ENCODE measurements at regions not wholly inside any gene's neighbourhood (a gene's known extent, or its start where the extent isn't known, plus 50 kb on each side); places are given as distances from the start of the nearest gene placed in this dataset.

DNA sequence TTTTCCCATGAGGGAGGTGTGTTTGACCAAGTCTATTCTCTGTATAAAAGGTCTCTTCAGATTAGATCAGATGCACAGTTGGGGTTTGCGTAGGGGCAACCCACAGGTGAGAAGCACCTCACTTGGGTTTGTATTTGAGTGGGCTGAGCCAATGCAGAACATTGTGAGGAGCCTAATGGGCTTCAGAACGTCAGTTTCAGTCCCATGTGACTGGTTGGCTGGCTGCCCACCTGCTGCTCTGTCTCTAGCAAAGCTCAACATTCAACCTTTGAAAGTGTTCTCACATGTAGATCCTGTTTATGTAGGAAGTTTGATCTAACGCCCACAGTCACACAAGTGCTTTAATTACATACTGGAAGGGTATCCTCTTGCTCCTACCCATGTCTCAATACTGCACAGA, 105.5 kb downstream of the FASLG start:
- Histone ChIP-seq H3K36me3 (ENCODE audit: control insufficient read depth in 2 of 4, insufficient read depth in 4 of 4, low read length in 3 of 4) (no peaks in the 10 kb centered on the region), H2BK5ac (ENCODE audit: low read depth, low read length) (no peak overlapping the region), H4K5ac (ENCODE audit: insufficient read length, low read depth, low read length) (no peak overlapping the region), H3K27ac (ENCODE audit: low read depth, low read length) (no peak overlapping the region), H3K23ac (ENCODE audit: insufficient read length) (no peak overlapping the region), H3K14ac (ENCODE audit: insufficient read length) (no peak overlapping the region), H4K8ac (ENCODE audit: extremely low read depth, insufficient read depth, low read length) (no peak overlapping the region), H2BK12ac (ENCODE audit: low read depth, low read length) (no peak overlapping the region), H3K9me3 (ENCODE audit: insufficient read depth in 2 of 2, low read depth in 1 of 2, low read length in 1 of 2) (no peaks in the 10 kb centered on the region), H3K23me2 (ENCODE audit: low read depth, low read length) (no peaks in the 10 kb centered on the region), H2BK120ac (replicated peaks; ENCODE audit: low read depth, low read length) (no peak overlapping the region), H3K18ac (ENCODE audit: extremely low read depth, low read length) (no peak overlapping the region), H3K4me2 (ENCODE audit: insufficient read depth in 1 of 2, low read depth in 2 of 2, low read length in 2 of 2) (no peak overlapping the region), H2BK15ac (ENCODE audit: low read length) (no peak overlapping the region), H3K4me3 (ENCODE audit: extremely low read depth in 1 of 4, insufficient read depth in 2 of 4, low read depth in 3 of 4, low read length in 4 of 4) (no peak overlapping the region), H3K4me1 (replicated peaks in 1 of 4; ENCODE audit: control insufficient read depth in 3 of 4, insufficient read depth in 4 of 4, low read length in 3 of 4) (no peaks in the 10 kb centered on the region), H3K9ac (replicated peaks in 1 of 4; ENCODE audit: extremely low read depth in 1 of 4, low read depth in 3 of 4, low read length in 3 of 4) (no peak overlapping the region), H2AFZ (ENCODE audit: low read length) (no peak overlapping the region), H2AK5ac (ENCODE audit: low read depth, low read length) (no peak overlapping the region), H4K91ac (replicated peaks; ENCODE audit: insufficient read length, low read length) (no peak overlapping the region), H4K20me1 (replicated peaks in 1 of 2; ENCODE audit: control insufficient read depth in 1 of 2, insufficient read depth in 2 of 2, low read length in 2 of 2) (no peaks in the 10 kb centered on the region), H3K4ac (replicated peaks; ENCODE audit: insufficient read length, low read depth, low read length) (no peak overlapping the region), H3K56ac (replicated peaks; ENCODE audit: insufficient read length, low read depth, low read length) (no peak overlapping the region), H3K27me3 (replicated peaks in 1 of 4; ENCODE audit: control insufficient read depth in 3 of 4, extremely low read depth in 1 of 4, insufficient read depth in 3 of 4, low read length in 3 of 4) (no peaks in the 10 kb centered on the region), H2BK20ac (ENCODE audit: low read length) (no peak overlapping the region), H3K79me2 (ENCODE audit: control insufficient read depth in 1 of 2, insufficient read depth in 2 of 2, low read length in 2 of 2) (no peaks in the 10 kb centered on the region), H3K79me1 (ENCODE audit: low read depth, low read length) (no peaks in the 10 kb centered on the region)
- ChIA-PET POLR2A (ENCODE audit: partially characterized antibody) (no interaction called here), CTCF (ENCODE audit: partially characterized antibody) (interaction anchor here (1.5 to 2.6 kb wide), 2 partner anchors 20 to 22 kb away, joined by 4 to 10 read pairs; no protein-coding TSS in a partner anchor)
- WGBS, 2 experiments (ENCODE audit: extremely low coverage in 1 of 2, insufficient coverage in 1 of 2, insufficient read length in 1 of 2, insufficient replicate concordance in 2 of 2, low coverage in 1 of 2, low lambda C conversion rate in 2 of 2, missing lambda C conversion rate in 1 of 2) = 92% methylated on average over 3 of the region's 3 CpGs; no CpG with 5 or more reads in 1 of the 2 experiments
- DNase-seq (ENCODE audit: low read depth in 1 of 2, low spot score in 2 of 2) (no peak), FAIRE-seq (no peak)
- no peak for TF ChIP-seq CTBP2 (IDR thresholded peaks at IDR 0.05; ENCODE audit: borderline replicate concordance, insufficient read depth, insufficient read length, low read length)
- no peak for TF ChIP-seq POLR2A (IDR thresholded peaks at IDR 0.05; ENCODE audit: control extremely low read depth in 1 of 2, low read depth in 2 of 2, low read length in 2 of 2)
- no peak for TF ChIP-seq RBBP5 (IDR thresholded peaks at IDR 0.05; ENCODE audit: borderline replicate concordance, low read depth, low read length)
- no peak for TF ChIP-seq HDAC6 (IDR thresholded peaks at IDR 0.05; ENCODE audit: low read depth, low read length)
- no peak for TF ChIP-seq BACH1 (IDR thresholded peaks at IDR 0.05; ENCODE audit: low read length)
- no peak for TF ChIP-seq TAF7 (optimal IDR thresholded peaks at IDR 0.05; ENCODE audit: borderline replicate concordance, low read depth, low read length)
- no peak for TF ChIP-seq NANOG (IDR thresholded peaks at IDR 0.05; ENCODE audit: insufficient read depth, low read depth, low read length, poor library complexity, severe bottlenecking)
- TF ChIP-seq SP4 (IDR thresholded peaks at IDR 0.05; ENCODE audit: low read length) = no peak

All from H1 (cell line).